K562 (cell line): ENCODE measurements at regions not wholly inside any gene's neighbourhood (a gene's known extent, or its start where the extent isn't known, plus 50 kb on each side); places are given as distances from the start of the nearest gene placed in this dataset.

Experiments
- ATAC-seq: fragments of 200-7000 bp; cut with Tn5 transposase; 3 replicates; pipeline ENCODE4 v1.9.1; 2020; ENCODE audit warnings: moderate library complexity
- BruUV-seq: library from RNA; stranded (reverse); fragments of 400-500 nt; replicated peaks from 2 replicates; lab custom pipeline; 2021; lab: Mats Ljungman, UMichigan
- CTCF ChIA-PET: fragments of 300-600 bp; formaldehyde crosslinking; extraction: SDS; loops from one replicate; lab custom pipeline; 2021; ENCODE audit warnings: low intra/inter-chr PET ratio; lab: Yijun Ruan, JAX
- POLR2A ChIA-PET: fragments of 300-600, 350-650 bp; sonication (Branson Sonifier 250); formaldehyde crosslinking; extraction: SDS; loops from one replicate; lab custom pipeline; 2021; ENCODE audit warnings: antibody characterized with exemption, inconsistent platforms; lab: Yijun Ruan, JAX
- DNase-seq, 4 experiments: peaks; one replicate each; pipeline versions ENCODE4 v3.0.0 to v3.0.0-alpha.2; 2011 to 2018; ENCODE audit warnings: low spot score in 3 of 4, mixed read lengths in 3 of 4; ENCODE audit errors: extremely low read depth in 1 of 4
- FAIRE-seq: peaks from 2 replicates; lab custom pipeline; 2011; peaks lifted over from hg19 to GRCh38; lab: Jason Lieb, UNC
- H2AFZ ChIP-seq: 2 replicates; pipeline ENCODE4 v1.6.0; 2011; ENCODE audit warnings: low read depth, low read length, control low read depth, inconsistent platforms
- H3K27ac ChIP-seq: fragments of 200-600 bp; 3 replicates; pipeline ENCODE4 v1.8.0; 2011; ENCODE audit warnings: low read depth, mild to moderate bottlenecking, control low read depth, inconsistent platforms, low read length, moderate library complexity, mixed read lengths; ENCODE audit errors: extremely low read depth
- H3K27me3 ChIP-seq, 2 experiments: fragments of 300-600 bp in 1 of 2; 2 replicates in 1 of 2; 3 replicates in 1 of 2; pipeline versions ENCODE4 v1.6.0 to v1.8.0; 2011; ENCODE audit warnings: inconsistent platforms in 2 of 2, low read length in 2 of 2, mild to moderate bottlenecking in 1 of 2, mixed read lengths in 1 of 2, moderate library complexity in 1 of 2; ENCODE audit not compliant: control insufficient read depth in 2 of 2, insufficient read depth in 2 of 2
- H3K36me3 ChIP-seq: fragments of 300-600 bp; 3 replicates; pipeline ENCODE4 v1.8.0; 2011; ENCODE audit warnings: mild to moderate bottlenecking, low read length, inconsistent platforms; ENCODE audit not compliant: control insufficient read depth, insufficient read depth
- H3K4me1 ChIP-seq, 2 experiments: fragments of 200-600 bp in 1 of 2; replicated peaks in 1 of 2; 2 replicates in 1 of 2; 3 replicates in 1 of 2; pipeline versions ENCODE4 v1.5.1 to v1.8.0; 2011; ENCODE audit warnings: inconsistent platforms in 2 of 2, low read length in 2 of 2, mild to moderate bottlenecking in 1 of 2, mixed read lengths in 1 of 2, moderate library complexity in 1 of 2; ENCODE audit not compliant: control insufficient read depth in 2 of 2, insufficient read depth in 2 of 2
- H3K4me2 ChIP-seq: 2 replicates; pipeline ENCODE4 v1.6.1; 2011; ENCODE audit warnings: low read length, control low read depth, inconsistent platforms, mixed read lengths; ENCODE audit not compliant: insufficient read depth
- H3K4me3 ChIP-seq: fragments of 200-600 bp; sonication (generic), shearing (Covaris generic); 2 replicates; pipeline ENCODE4 v1.5.1; 2016; ENCODE audit warnings: control low read depth, inconsistent platforms
- H3K79me2 ChIP-seq: fragments of 200-600 bp; 3 replicates; pipeline ENCODE4 v1.8.0; 2011; ENCODE audit warnings: low read length, inconsistent platforms; ENCODE audit not compliant: control insufficient read depth, insufficient read depth
- H3K9ac ChIP-seq, 2 experiments: 2 replicates each; pipeline versions ENCODE4 v1.6.0 to v1.6.1; 2011; ENCODE audit warnings: low read depth in 2 of 2, low read length in 2 of 2, control low read depth in 1 of 2, inconsistent platforms in 1 of 2, mild to moderate bottlenecking in 1 of 2, mixed read lengths in 1 of 2; ENCODE audit not compliant: insufficient read depth in 1 of 2
- H3K9me1 ChIP-seq: one replicate; pipeline ENCODE4 v1.6.0; 2011; ENCODE audit warnings: inconsistent platforms, mild to moderate bottlenecking, low read length, moderate library complexity; ENCODE audit not compliant: control insufficient read depth, insufficient read depth
- H3K9me3 ChIP-seq: replicated peaks from 2 replicates; pipeline ENCODE4 v1.5.1; 2011; ENCODE audit warnings: low read depth, low read length, inconsistent platforms; ENCODE audit not compliant: control insufficient read depth, insufficient read depth
- H4K20me1 ChIP-seq: replicated peaks from 2 replicates; pipeline ENCODE4 v1.6.1; 2011; ENCODE audit warnings: low read length, inconsistent platforms, mixed read lengths; ENCODE audit not compliant: control insufficient read depth, insufficient read depth
- CBFA2T2 ChIP-seq: fragments of 450-650 bp; conservative IDR thresholded peaks from 2 replicates; pipeline ENCODE4 v1.6.1; 2017; ENCODE audit warnings: mild to moderate bottlenecking
- CBX1 ChIP-seq: sonication (generic); IDR thresholded peaks from 2 replicates; pipeline ENCODE4 v1.6.1; 2016; ENCODE audit warnings: antibody characterized with exemption, low read depth, mild to moderate bottlenecking
- ERF ChIP-seq: fragments of 450-650 bp; formaldehyde crosslinking; IDR thresholded peaks from 2 replicates; pipeline ENCODE4 v1.4.0; 2020; ENCODE audit warnings: mild to moderate bottlenecking, mixed read lengths
- HNRNPUL1 ChIP-seq: fragments of 200-400 bp; formaldehyde crosslinking; IDR thresholded peaks from 2 replicates; pipeline ENCODE4 v1.6.1; 2017; ENCODE audit warnings: low read length
- NCOA6 ChIP-seq: fragments of 450-650 bp; IDR thresholded peaks from 2 replicates; pipeline ENCODE4 v1.6.1; 2017; ENCODE audit warnings: mild to moderate bottlenecking
- PHF8 ChIP-seq: fragments of 200-600 bp; sonication (generic); IDR thresholded peaks from 2 replicates; pipeline ENCODE4 v1.6.1; 2012; ENCODE audit warnings: mixed run types, mild to moderate bottlenecking, inconsistent platforms, low read length, moderate library complexity, borderline replicate concordance
- RAD21 ChIP-seq, 2 experiments: fragments of 250-450 bp in 1 of 2; fragments of 450-650 bp in 1 of 2; sonication (Bioruptor Pico) in 1 of 2; formaldehyde crosslinking in 1 of 2; IDR thresholded peaks in 1 of 2; conservative IDR thresholded peaks in 1 of 2; 2 replicates each; pipeline versions ENCODE4 v1.4.0 to v1.8.0; 2020 to 2022; ENCODE audit warnings: mild to moderate bottlenecking in 2 of 2, moderate library complexity in 1 of 2
- SAP30 ChIP-seq: fragments of 200-600 bp; sonication (generic); IDR thresholded peaks from 2 replicates; pipeline ENCODE4 v1.6.1; 2012; ENCODE audit warnings: borderline replicate concordance, low read depth, mild to moderate bottlenecking, moderate library complexity, low read length, control low read depth, inconsistent platforms; ENCODE audit not compliant: insufficient read depth, poor library complexity, severe bottlenecking
- SMC3 ChIP-seq: conservative IDR thresholded peaks from 2 replicates; pipeline ENCODE4 v1.6.1; 2011; ENCODE audit warnings: low read depth, low read length, improper control_type of control experiment; ENCODE audit not compliant: insufficient read depth
- ZC3H4 ChIP-seq: sonication (generic); formaldehyde crosslinking; IDR thresholded peaks from 2 replicates; pipeline ENCODE4 v1.9.0; 2021; ENCODE audit warnings: missing genetic modification reagents, borderline replicate concordance
- ZFP36 ChIP-seq: fragments of 150-350 bp; IDR thresholded peaks from 2 replicates; pipeline ENCODE4 v1.6.1; 2018; ENCODE audit warnings: low read length, low read depth; ENCODE audit not compliant: partially characterized antibody
- ZNF174 ChIP-seq: fragments of 250-450 bp; sonication (Bioruptor Pico); IDR thresholded peaks from 2 replicates; pipeline ENCODE4 v1.4.0; 2020; ENCODE audit warnings: mild to moderate bottlenecking
- ZNF24 ChIP-seq: fragments of 450-650 bp; IDR thresholded peaks from 2 replicates; pipeline ENCODE4 v1.6.1; 2016
- ZNF444 ChIP-seq: fragments of 250-450 bp; sonication (Bioruptor Pico); IDR thresholded peaks from 2 replicates; pipeline ENCODE4 v1.4.0; 2020; ENCODE audit warnings: mild to moderate bottlenecking, moderate library complexity
- ZNF764 ChIP-seq: fragments of 250-450 bp; sonication (Bioruptor Pico); IDR thresholded peaks from 2 replicates; pipeline ENCODE4 v1.4.0; 2020; ENCODE audit warnings: low read depth, mild to moderate bottlenecking, moderate library complexity
- WGBS: fragments of 100-300 bp; shearing (Covaris generic); methylation state at CpG from one replicate; pipeline ENCODE4 v1.1.6; 2016; ENCODE audit warnings: low coverage, mixed read lengths; ENCODE audit not compliant: insufficient coverage; ENCODE audit errors: missing lambda C conversion rate; 5-methylcytosine and 5-hydroxymethylcytosine counted together
- in situ Hi-C: fragments of 300-500 bp; cut with MboI; formaldehyde crosslinking; loops from 4 replicates; pipeline ENCODE4 v1.15.0; 2018; ENCODE audit warnings: inconsistent platforms, mixed read lengths
- intact Hi-C: fragments of 100-400 bp; cut with micrococcal nuclease; formaldehyde crosslinking; loops from 2 replicates; pipeline ENCODE4 v1.14.2; 2022
- TF ChIP-seq, protein P1 (sequence below), 3 experiments: IDR thresholded peaks in 2 of 3; conservative IDR thresholded peaks in 1 of 3; 2 replicates each; pipeline ENCODE4 v1.5.1; 2011 to 2012; ENCODE audit warnings: low read length in 3 of 3, mild to moderate bottlenecking in 3 of 3, control low read depth in 2 of 3, improper control_type of control experiment in 1 of 3, inconsistent platforms in 1 of 3, low read depth in 1 of 3, mixed read lengths in 1 of 3, moderate library complexity in 1 of 3; ENCODE audit not compliant: insufficient read depth in 2 of 3
- TF ChIP-seq, protein P2 (sequence below): fragments of 250-450 bp; sonication (Bioruptor Pico); IDR thresholded peaks from 2 replicates; pipeline ENCODE4 v1.9.0; 2021; ENCODE audit warnings: mild to moderate bottlenecking
- TF ChIP-seq, protein P3 (sequence below): fragments of 450-650 bp; IDR thresholded peaks from 2 replicates; pipeline ENCODE4 v1.6.1; 2017; ENCODE audit warnings: antibody characterized with exemption

DNA sequence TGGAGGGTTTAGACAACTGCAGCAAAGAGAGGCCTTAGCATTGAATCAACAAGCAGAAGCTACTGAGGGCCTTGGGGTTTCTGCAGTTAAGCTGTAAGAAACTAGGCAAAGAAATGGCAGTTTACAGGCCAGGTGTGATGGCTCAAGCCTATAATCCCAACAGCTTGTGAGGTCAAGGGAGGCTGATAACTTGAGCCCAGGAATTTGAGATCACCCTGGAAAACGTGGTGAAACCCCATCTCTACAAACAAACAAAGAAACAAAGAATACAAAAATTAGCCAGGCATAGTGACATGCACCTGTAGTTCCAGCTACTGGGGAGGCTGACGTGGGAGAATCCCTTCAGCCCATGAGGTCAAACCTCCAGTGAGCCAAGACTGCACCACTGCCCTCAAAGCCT is 421.6 kb upstream of the CHST9 start (continued):
- TF ChIP-seq ZC3H4 (CRISPR knock-in tag) (no peak), SAP30 (no peak), ZNF24 (no peak)

DNA sequence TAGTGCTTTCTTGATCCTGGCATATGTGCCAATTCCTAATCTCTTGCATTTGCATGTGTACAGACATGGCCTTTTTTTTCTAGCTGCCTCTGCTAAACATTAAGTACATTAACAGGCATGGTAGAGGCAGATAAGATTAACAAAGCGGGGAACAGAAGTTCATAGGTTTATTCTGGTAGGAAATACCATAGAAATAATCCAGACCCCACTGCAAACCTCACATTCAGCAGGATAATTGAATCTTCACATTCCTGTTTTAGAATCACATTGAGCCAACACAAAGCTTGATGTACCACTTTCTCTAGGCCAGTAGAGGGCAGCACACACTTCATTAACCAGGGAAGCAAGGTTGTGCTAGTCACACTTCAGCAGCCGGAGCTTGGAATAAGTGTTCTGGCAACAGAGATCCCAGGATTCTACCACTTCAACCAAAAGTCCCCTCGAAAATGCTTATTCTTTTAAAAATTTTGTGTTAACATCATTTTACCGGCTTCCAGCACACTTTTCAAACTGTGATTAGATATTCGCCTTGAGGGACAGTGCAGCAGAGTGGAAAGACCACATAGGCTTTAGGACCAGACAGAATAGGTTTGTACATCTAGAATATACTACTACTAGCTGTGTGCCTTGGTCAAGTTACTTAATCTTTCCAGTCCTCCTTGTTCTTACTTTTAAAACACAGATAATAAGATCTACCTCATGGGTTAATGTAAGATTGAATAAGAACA is 420.2 kb upstream of the CHST9 start:
- FAIRE-seq, result peak; percentile 69
- H4K20me1 ChIP-seq, result no peaks in the 10 kb centered on the region
- no peaks in the 10 kb centered on the region for H3K9me1 ChIP-seq
- no peaks in the 10 kb centered on the region for H3K36me3 ChIP-seq
- ChIA-PET POLR2A (no interaction called here), CTCF (no interaction called here)
- ATAC-seq, result peak; percentile 80; the same call in 2 of the 3 replicates
- no peaks in the 10 kb centered on the region for H3K9me3 ChIP-seq
- 8% methylated on average over 5 of the region's 5 CpGs for WGBS
- DNase-seq, result peak; percentile 27 to 61 (median 42)
- H2AFZ ChIP-seq, result no peak overlapping the region
- no peak overlapping the region for H3K4me2 ChIP-seq
- intact Hi-C loops, result no loop called here
- H3K9ac ChIP-seq, result no peak overlapping the region
- H3K79me2 ChIP-seq, result no peaks in the 10 kb centered on the region
- no peak overlapping the region for H3K4me3 ChIP-seq
- no TSS peak for BruUV-seq
- in situ Hi-C loops, result no loop called here
- no peak overlapping the region for H3K27ac ChIP-seq
- H3K4me1 ChIP-seq, result no peaks in the 10 kb centered on the region
- no peaks in the 10 kb centered on the region for H3K27me3 ChIP-seq
- TF ChIP-seq PHF8, result no peak
- TF ChIP-seq SMC3, result peak; percentile 41
- TF ChIP-seq, protein P1, sequence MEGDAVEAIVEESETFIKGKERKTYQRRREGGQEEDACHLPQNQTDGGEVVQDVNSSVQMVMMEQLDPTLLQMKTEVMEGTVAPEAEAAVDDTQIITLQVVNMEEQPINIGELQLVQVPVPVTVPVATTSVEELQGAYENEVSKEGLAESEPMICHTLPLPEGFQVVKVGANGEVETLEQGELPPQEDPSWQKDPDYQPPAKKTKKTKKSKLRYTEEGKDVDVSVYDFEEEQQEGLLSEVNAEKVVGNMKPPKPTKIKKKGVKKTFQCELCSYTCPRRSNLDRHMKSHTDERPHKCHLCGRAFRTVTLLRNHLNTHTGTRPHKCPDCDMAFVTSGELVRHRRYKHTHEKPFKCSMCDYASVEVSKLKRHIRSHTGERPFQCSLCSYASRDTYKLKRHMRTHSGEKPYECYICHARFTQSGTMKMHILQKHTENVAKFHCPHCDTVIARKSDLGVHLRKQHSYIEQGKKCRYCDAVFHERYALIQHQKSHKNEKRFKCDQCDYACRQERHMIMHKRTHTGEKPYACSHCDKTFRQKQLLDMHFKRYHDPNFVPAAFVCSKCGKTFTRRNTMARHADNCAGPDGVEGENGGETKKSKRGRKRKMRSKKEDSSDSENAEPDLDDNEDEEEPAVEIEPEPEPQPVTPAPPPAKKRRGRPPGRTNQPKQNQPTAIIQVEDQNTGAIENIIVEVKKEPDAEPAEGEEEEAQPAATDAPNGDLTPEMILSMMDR (IDR thresholded peaks at IDR 0.05 in 2 of 3, conservative IDR thresholded peaks at IDR 0.05 in 1 of 3; ENCODE audit: insufficient read depth in 2 of 3, low read depth in 1 of 3, low read length in 3 of 3), result peak; percentile 40 to 75 (median 64)
- no peak for TF ChIP-seq HNRNPUL1
- TF ChIP-seq, protein P2, sequence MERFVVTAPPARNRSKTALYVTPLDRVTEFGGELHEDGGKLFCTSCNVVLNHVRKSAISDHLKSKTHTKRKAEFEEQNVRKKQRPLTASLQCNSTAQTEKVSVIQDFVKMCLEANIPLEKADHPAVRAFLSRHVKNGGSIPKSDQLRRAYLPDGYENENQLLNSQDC (CRISPR knock-in tag), result no peak
- no peak for TF ChIP-seq CBFA2T2
- no peak for TF ChIP-seq NCOA6
- TF ChIP-seq CBX1, result no peak
- TF ChIP-seq, protein P3, sequence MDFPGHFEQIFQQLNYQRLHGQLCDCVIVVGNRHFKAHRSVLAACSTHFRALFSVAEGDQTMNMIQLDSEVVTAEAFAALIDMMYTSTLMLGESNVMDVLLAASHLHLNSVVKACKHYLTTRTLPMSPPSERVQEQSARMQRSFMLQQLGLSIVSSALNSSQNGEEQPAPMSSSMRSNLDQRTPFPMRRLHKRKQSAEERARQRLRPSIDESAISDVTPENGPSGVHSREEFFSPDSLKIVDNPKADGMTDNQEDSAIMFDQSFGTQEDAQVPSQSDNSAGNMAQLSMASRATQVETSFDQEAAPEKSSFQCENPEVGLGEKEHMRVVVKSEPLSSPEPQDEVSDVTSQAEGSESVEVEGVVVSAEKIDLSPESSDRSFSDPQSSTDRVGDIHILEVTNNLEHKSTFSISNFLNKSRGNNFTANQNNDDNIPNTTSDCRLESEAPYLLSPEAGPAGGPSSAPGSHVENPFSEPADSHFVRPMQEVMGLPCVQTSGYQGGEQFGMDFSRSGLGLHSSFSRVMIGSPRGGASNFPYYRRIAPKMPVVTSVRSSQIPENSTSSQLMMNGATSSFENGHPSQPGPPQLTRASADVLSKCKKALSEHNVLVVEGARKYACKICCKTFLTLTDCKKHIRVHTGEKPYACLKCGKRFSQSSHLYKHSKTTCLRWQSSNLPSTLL, result no peak
- TF ChIP-seq ZNF444 (CRISPR knock-in tag), result no peak
- TF ChIP-seq ZFP36, result no peak
- TF ChIP-seq ZNF174 (CRISPR knock-in tag), result no peak
- TF ChIP-seq RAD21 (CRISPR knock-in tag; conservative IDR thresholded peaks at IDR 0.05 in 1 of 2, IDR thresholded peaks at IDR 0.05 in 1 of 2), result peak; percentile 40 to 67
- TF ChIP-seq ZNF764 (CRISPR knock-in tag), result no peak
- TF ChIP-seq ERF (CRISPR knock-in tag), result no peak
